AG10803 (cell line): ENCODE measurements at regions not wholly inside any gene's neighbourhood (a gene's known extent, or its start where the extent isn't known, plus 50 kb on each side); places are given as distances from the start of the nearest gene placed in this dataset.

Source experiments
- DNase-seq: peaks from one replicate; pipeline ENCODE4 v3.0.0; 2010; ENCODE audit warnings: low read depth
- H3K4me3 ChIP-seq: 2 replicates; pipeline ENCODE4 v1.5.1; 2011; ENCODE audit warnings: mild to moderate bottlenecking, low read length, control low read depth
- TF ChIP-seq, protein P1 (sequence below): conservative IDR thresholded peaks from 2 replicates; pipeline ENCODE4 v1.5.1; 2011; ENCODE audit warnings: mild to moderate bottlenecking, low read length, control low read depth, inconsistent platforms

DNA sequence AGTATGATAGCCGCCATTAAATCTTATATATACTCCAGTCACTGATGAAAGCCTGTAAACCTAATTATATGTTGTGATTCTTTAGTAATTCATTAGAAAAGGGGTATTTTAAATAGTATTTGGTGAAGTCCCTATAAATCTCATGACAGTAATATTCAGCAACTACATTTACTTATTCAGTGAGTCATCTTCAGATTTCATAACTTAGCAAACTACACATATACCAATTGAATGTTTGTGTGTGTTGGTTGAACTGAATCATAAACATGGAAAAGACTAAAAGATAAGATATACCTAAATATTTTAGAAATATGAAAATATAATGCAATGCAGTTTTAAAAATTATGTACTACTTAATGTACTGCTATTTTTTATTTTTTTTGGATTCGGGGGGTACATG is 1050.4 kb downstream of the MAT2B start:
- TF ChIP-seq, protein P1, sequence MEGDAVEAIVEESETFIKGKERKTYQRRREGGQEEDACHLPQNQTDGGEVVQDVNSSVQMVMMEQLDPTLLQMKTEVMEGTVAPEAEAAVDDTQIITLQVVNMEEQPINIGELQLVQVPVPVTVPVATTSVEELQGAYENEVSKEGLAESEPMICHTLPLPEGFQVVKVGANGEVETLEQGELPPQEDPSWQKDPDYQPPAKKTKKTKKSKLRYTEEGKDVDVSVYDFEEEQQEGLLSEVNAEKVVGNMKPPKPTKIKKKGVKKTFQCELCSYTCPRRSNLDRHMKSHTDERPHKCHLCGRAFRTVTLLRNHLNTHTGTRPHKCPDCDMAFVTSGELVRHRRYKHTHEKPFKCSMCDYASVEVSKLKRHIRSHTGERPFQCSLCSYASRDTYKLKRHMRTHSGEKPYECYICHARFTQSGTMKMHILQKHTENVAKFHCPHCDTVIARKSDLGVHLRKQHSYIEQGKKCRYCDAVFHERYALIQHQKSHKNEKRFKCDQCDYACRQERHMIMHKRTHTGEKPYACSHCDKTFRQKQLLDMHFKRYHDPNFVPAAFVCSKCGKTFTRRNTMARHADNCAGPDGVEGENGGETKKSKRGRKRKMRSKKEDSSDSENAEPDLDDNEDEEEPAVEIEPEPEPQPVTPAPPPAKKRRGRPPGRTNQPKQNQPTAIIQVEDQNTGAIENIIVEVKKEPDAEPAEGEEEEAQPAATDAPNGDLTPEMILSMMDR, result no peak
- no peak for DNase-seq
- no peak overlapping the region for H3K4me3 ChIP-seq

DNA sequence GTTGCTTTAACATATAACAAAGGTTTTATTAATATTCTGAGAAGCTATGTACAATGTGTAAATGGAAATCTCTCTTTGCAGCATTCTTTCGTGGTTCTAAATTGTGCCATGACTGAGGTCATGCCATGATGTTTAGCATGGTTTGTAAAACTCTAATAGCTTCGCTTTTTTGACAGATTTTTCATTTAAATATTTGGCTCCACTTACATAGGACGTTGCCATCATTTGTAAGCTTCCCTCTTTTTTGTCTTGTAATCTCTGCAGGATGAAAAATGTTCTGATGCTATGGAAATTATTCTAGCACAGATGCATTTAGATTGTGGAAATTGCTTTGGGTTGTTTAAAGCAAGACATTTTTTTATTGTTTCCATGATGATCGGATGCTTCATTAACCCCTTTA is 1054.8 kb downstream of the MAT2B start:
- no peak overlapping the region for H3K4me3 ChIP-seq
- TF ChIP-seq, protein P1, result no peak
- no peak for DNase-seq

DNA sequence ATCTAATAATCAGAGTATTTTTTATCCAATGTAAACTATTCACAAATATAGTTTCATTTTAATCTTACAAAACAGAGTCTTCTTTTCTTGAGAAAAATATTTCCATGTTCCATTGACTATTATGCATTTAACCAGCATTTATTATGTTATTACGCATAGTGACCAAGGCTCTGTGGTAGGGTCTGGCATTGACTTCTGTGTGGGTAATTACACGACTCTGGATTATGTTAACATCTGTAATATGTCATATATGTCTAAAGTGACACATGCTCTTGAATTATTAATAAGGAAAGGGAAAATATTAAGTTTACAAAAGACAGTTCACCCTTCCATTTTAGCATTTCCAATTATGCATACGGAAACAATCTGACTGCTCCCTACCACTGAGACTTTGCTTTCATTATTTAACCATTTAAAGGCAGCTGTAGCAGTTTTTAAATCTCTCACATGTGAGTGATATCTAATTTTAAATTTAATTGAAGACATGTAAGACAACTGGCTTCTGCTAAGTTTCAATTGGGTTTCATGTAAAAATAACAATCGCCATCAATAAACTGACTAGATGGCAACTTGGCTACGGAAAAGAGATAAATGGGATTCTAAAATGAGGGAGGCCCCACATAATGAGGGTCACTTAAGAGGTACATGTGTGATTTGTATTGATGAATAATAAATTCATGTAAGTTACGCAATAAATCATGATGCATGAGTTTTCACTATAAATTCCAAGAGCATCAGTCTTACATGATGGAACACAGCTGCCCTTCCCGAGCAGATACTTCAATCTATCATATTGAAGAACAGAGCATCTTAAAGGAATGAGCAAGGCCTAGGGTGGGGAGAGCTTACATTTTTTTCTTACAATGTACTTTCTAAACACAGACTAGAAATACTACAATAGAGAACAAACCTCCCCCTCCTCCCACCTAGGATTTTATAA is 1056.8 kb downstream of the MAT2B start:
- H3K4me3 ChIP-seq, result no peak overlapping the region
- TF ChIP-seq, protein P1, result no peak
- DNase-seq, result no peak

DNA sequence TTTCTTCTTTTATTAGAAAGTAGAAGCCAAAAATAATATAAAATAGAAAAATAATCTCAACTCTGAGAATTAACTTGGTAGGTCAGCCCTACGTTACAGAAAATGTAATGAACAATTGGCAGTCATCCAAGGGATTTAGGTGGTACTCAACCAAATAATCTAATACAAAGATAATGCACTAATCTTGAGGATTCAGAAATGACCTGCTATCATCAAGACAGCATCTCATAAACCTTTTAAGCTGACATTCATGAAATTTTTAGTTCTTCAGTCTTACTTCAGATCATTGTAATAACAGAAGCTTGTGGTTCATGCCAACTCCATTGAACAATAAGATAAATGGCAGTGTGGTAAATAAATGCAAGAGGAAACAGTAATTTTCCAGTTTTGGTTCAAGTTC is 1058.0 kb downstream of the MAT2B start:
- no peak overlapping the region for H3K4me3 ChIP-seq
- no peak for DNase-seq
- TF ChIP-seq, protein P1, result no peak

DNA sequence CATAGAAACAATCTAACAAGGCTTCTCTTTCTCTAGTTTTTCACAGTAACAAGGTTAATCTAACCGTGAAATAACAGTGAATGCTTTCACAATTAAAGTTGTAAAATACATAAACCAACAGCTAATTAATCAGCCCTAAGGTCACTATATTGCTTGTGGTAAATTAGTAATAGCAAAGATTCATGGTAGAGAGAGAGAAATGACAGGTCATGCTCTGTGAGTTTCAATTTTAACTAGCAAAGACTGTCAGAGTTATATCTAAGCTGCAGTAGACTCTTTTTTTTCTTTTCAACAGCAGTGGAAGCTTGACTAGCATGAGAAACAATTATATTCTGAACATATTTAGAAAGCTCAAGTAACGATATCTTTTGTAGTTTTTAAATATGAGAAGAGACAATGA is 1068.0 kb downstream of the MAT2B start:
- TF ChIP-seq, protein P1, result no peak
- no peak overlapping the region for H3K4me3 ChIP-seq
- no peak for DNase-seq

DNA sequence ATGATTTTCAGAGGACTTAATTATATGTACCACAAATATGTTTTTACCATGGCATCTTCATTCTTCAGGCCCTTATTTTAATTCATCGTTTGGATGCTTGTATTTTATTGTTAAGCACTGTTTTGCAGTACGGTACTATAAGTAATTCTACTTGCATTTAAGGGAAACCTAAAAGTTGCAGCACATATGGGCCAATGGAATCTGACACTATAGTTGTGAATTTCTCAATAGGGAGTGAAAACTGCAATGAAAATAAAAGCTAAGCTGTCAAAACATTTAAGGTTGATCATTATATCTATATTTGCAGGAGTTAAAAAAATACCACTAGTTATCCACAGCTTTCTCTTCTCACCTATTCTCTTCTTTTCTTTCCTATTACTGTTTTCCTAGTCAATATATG is 1071.8 kb downstream of the MAT2B start:
- DNase-seq, result no peak
- TF ChIP-seq, protein P1, result no peak
- no peak overlapping the region for H3K4me3 ChIP-seq

DNA sequence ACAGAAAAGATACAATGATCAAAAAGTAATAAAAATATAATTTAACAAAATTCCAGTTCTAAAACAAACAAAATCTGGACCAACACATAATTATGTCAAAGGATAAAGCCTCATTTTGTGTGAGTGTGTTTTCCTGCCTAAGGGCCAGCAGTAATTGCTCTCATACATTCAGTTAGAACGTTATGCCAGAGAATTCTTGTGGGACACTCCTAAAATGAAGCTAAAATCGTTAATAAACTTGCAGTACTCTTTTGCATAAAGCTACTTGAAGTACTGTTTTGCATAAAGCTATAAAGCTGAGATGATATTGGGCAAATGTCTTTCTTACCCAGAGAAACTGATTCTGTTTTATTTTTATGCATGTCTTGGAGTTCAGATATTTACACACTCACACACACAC is 1072.3 kb downstream of the MAT2B start:
- no peak overlapping the region for H3K4me3 ChIP-seq
- DNase-seq, result no peak
- TF ChIP-seq, protein P1, result no peak
